ENCODE measurements at regions not wholly inside any gene's neighbourhood (a gene's known extent, or its start where the extent isn't known, plus 50 kb on each side); places are given as distances from the start of the nearest gene placed in this dataset.

DNA sequence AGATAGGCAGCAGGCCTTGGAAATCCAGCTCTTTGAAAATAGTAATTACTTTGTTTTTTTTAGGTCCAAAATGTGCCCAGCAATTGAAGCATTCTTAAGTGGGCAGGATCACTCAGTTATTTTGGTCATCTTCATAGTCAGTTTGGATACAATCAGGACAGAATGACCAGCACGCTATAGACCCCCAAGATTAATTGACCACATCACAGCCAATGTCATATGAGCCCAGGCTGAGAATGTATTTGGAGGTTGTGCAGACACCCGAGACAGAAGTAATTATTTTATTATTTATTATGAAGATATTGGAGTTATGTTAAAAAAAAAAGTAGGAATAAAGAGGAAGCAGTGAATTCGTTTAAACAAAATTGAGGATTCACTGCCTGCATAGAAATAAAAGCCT, 93.3 kb upstream of the PFKP start:
- Histone ChIP-seq H3K27ac (no peak overlapping the region), H3K4me3 (no peak overlapping the region), H3K9me3 (no peaks in the 10 kb centered on the region), H3K4me1 (no peaks in the 10 kb centered on the region), H3K27me3 (no peaks in the 10 kb centered on the region), H3K36me3 (no peaks in the 10 kb centered on the region)
- intact Hi-C loops (cut with DNase I; ENCODE audit: low total_unique reads) (no loop called here), in situ Hi-C loops (cut with MboI; ENCODE audit: low pct_ligation_motif_present in 1 of 4, low pct_unique_long_range_greater_than_20kb in 1 of 4, low sequenced_read_pairs in 3 of 4) (no loop called here)
- 52 to 78% methylated on average over 2 to 3 of the region's 3 CpGs for WGBS, 2 donors (ENCODE audit: low coverage in 1 of 2)
- DNase-seq = no peak
- TF ChIP-seq, protein P1, sequence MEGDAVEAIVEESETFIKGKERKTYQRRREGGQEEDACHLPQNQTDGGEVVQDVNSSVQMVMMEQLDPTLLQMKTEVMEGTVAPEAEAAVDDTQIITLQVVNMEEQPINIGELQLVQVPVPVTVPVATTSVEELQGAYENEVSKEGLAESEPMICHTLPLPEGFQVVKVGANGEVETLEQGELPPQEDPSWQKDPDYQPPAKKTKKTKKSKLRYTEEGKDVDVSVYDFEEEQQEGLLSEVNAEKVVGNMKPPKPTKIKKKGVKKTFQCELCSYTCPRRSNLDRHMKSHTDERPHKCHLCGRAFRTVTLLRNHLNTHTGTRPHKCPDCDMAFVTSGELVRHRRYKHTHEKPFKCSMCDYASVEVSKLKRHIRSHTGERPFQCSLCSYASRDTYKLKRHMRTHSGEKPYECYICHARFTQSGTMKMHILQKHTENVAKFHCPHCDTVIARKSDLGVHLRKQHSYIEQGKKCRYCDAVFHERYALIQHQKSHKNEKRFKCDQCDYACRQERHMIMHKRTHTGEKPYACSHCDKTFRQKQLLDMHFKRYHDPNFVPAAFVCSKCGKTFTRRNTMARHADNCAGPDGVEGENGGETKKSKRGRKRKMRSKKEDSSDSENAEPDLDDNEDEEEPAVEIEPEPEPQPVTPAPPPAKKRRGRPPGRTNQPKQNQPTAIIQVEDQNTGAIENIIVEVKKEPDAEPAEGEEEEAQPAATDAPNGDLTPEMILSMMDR (IDR thresholded peaks at IDR 0.05) = no peak
- TF ChIP-seq POLR2A (IDR thresholded peaks at IDR 0.05) (no peak), EP300 (IDR thresholded peaks at IDR 0.05; ENCODE audit: low read depth) (no peak), POLR2AphosphoS5 (IDR thresholded peaks at IDR 0.05) (no peak)

DNA sequence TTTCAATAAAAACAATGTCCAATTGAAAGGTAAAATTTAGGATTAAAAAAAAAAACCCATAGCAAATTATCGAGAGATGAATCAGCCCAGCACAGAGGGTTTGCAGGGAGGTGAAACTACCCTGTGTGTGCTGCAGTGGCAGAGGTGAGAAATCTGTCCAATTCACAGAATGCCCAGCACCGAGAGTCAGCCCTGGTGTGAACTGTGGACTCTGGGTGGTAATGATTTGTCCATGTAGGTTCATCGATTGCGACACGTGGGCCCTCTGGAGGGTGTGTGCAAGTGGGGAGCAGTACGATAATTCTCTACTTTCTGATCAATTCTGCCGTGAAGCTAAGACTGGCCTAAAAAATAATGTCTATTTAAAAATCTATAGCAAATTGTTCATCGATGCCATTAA, 94.5 kb upstream of the PFKP start:
- no peak for TF ChIP-seq POLR2A (IDR thresholded peaks at IDR 0.05)
- TF ChIP-seq POLR2AphosphoS5 (IDR thresholded peaks at IDR 0.05) = no peak
- TF ChIP-seq EP300 (IDR thresholded peaks at IDR 0.05; ENCODE audit: low read depth) = no peak
- TF ChIP-seq, protein P1 (IDR thresholded peaks at IDR 0.05) = no peak
- no peak for DNase-seq
- H3K4me3 ChIP-seq = no peak overlapping the region
- no peaks in the 10 kb centered on the region for H3K36me3 ChIP-seq
- no peaks in the 10 kb centered on the region for H3K9me3 ChIP-seq
- intact Hi-C loops (cut with DNase I; ENCODE audit: low total_unique reads) = no loop called here
- no peaks in the 10 kb centered on the region for H3K27me3 ChIP-seq
- 86 to 87% methylated on average over 8 of the region's 8 CpGs for WGBS, 2 donors (ENCODE audit: low coverage in 1 of 2)
- no peaks in the 10 kb centered on the region for H3K4me1 ChIP-seq
- in situ Hi-C loops (cut with MboI; ENCODE audit: low pct_ligation_motif_present in 1 of 4, low pct_unique_long_range_greater_than_20kb in 1 of 4, low sequenced_read_pairs in 3 of 4) = no loop called here
- no peak overlapping the region for H3K27ac ChIP-seq

DNA sequence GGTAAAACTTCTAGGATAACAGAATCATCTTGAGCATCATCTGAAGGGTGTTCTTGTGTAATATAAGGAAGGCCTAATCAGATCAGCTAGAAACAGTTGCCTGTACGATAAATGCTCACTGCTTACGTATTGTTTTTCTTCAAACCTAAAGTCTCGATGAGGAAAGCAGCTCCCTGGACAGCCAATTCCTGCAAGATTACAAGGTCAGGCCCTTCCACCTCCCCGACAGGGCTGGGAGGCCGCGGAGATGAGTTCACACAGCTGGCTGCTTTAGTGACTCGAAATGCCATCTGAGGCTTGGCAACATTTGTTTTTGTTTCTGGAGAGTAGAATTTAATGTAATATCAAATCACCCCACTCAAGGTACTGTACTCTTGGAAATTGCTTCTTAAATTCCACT, 95.1 kb upstream of the PFKP start:
- WGBS, 2 donors (ENCODE audit: low coverage in 1 of 2) = 60 to 82% methylated on average over 1 to 7 of the region's 7 CpGs

DNA sequence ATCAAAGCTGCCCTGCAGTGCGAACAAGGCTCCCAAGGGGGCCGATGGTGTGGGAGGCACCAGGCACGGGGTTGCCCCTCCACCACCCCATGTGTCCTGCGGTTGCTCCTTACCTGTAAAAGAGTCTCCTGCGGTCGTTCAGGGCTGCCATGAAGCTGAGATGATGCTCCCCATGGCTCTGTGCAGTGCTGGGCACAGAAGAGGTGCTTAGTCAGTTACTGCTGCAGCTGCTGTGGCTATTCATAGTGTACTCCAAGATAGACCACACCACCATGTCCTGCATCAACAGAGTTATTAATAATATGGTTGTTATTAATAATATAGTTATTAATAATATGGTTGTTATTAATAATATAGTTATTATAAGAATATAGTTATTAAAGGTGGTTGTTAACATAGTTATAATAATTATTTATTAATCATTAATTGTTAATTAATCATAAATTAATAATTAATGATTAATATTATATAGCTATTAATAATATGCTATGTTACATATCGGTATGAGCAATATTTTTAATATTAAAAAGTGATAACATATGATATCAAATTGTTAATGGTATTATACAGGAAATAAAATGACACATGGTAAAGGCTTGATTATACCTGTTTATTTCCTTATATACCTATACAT, 97.0 kb upstream of the PFKP start:
- intact Hi-C loops (cut with DNase I; ENCODE audit: low total_unique reads) (no loop called here), in situ Hi-C loops (cut with MboI; ENCODE audit: low pct_ligation_motif_present in 1 of 4, low pct_unique_long_range_greater_than_20kb in 1 of 4, low sequenced_read_pairs in 3 of 4) (no loop called here)
- TF ChIP-seq, protein P1 (IDR thresholded peaks at IDR 0.05) = no peak
- TF ChIP-seq POLR2A (IDR thresholded peaks at IDR 0.05) (no peak), EP300 (IDR thresholded peaks at IDR 0.05; ENCODE audit: low read depth) (no peak), POLR2AphosphoS5 (IDR thresholded peaks at IDR 0.05) (no peak)
- Histone ChIP-seq H3K4me1 (no peaks in the 10 kb centered on the region), H3K27me3 (no peaks in the 10 kb centered on the region), H3K4me3 (no peak overlapping the region), H3K36me3 (no peaks in the 10 kb centered on the region), H3K27ac (no peak overlapping the region), H3K9me3 (no peaks in the 10 kb centered on the region)
- DNase-seq = no peak
- 73 to 84% methylated on average over 6 to 7 of the region's 7 CpGs for WGBS, 2 donors (ENCODE audit: low coverage in 1 of 2)

More for the DNA sequence above, 95.1 kb upstream of the PFKP start:
- no peak overlapping the region for H3K27ac ChIP-seq
- in situ Hi-C loops (cut with MboI; ENCODE audit: low pct_ligation_motif_present in 1 of 4, low pct_unique_long_range_greater_than_20kb in 1 of 4, low sequenced_read_pairs in 3 of 4) = no loop called here
- H3K4me1 ChIP-seq = no peaks in the 10 kb centered on the region
- intact Hi-C loops (cut with DNase I; ENCODE audit: low total_unique reads) = no loop called here
- H3K27me3 ChIP-seq = no peaks in the 10 kb centered on the region
- TF ChIP-seq, protein P1 (IDR thresholded peaks at IDR 0.05) = no peak
- TF ChIP-seq EP300 (IDR thresholded peaks at IDR 0.05; ENCODE audit: low read depth) (no peak), POLR2A (IDR thresholded peaks at IDR 0.05) (no peak), POLR2AphosphoS5 (IDR thresholded peaks at IDR 0.05) (no peak)
- no peaks in the 10 kb centered on the region for H3K36me3 ChIP-seq
- H3K4me3 ChIP-seq = no peak overlapping the region
- no peak for DNase-seq
- no peaks in the 10 kb centered on the region for H3K9me3 ChIP-seq
